ENCODE measurements at regions not wholly inside any gene's neighbourhood (a gene's known extent, or its start where the extent isn't known, plus 50 kb on each side); places are given as distances from the start of the nearest gene placed in this dataset.

GRCh38 chr1:101323535-101323934 lies 86.7 kb downstream of the S1PR1 start:
- Histone ChIP-seq H3K9me3 (no peaks in the 10 kb centered on the region), H3K4me3 (no peak overlapping the region), H3K27me3 (peaks cover 0 to 4% (median 0%) of the 10 kb centered on the region in 3 donors), H3K27ac (no peak overlapping the region), H3K36me3 (no peaks in the 10 kb centered on the region), H3K4me1 (no peaks in the 10 kb centered on the region)
- WGBS, 5 donors, result 56 to 95% (median 93%) methylated on average over 1 of the region's 1 CpG
- no peak for DNase-seq
- intact Hi-C loops (cut with DNase I; ENCODE audit: low total_unique reads), result no loop called here
- no peak for TF ChIP-seq POLR2A (IDR thresholded peaks at IDR 0.05)
- TF ChIP-seq EP300 (IDR thresholded peaks at IDR 0.05), result no peak
- no peak for TF ChIP-seq POLR2AphosphoS5 (IDR thresholded peaks at IDR 0.05)

GRCh38 chr1:101325144-101325543 lies 88.3 kb downstream of the S1PR1 start:
- Histone ChIP-seq H3K4me1 (no peaks in the 10 kb centered on the region), H3K27ac (no peak overlapping the region), H3K27me3 (peaks cover 0 to 4% (median 0%) of the 10 kb centered on the region in 3 donors), H3K4me3 (no peak overlapping the region), H3K36me3 (no peaks in the 10 kb centered on the region), H3K9me3 (no peaks in the 10 kb centered on the region)
- TF ChIP-seq EP300 (IDR thresholded peaks at IDR 0.05), result no peak
- no peak for TF ChIP-seq CTCF (IDR thresholded peaks at IDR 0.05)
- TF ChIP-seq POLR2A (IDR thresholded peaks at IDR 0.05), result no peak
- no peak for TF ChIP-seq POLR2AphosphoS5 (IDR thresholded peaks at IDR 0.05)
- intact Hi-C loops (cut with DNase I; ENCODE audit: low total_unique reads), result no loop called here
- no peak for DNase-seq
- WGBS, 5 donors, result 77 to 92% (median 90%) methylated on average over 1 of the region's 1 CpG

GRCh38 chr1:101330427-101331130 lies 93.8 kb downstream of the S1PR1 start:
- Histone ChIP-seq H3K4me1 (no peaks in the 10 kb centered on the region), H3K4me3 (no peak overlapping the region), H3K9me3 (no peaks in the 10 kb centered on the region), H3K27ac (no peak overlapping the region), H3K36me3 (no peaks in the 10 kb centered on the region), H3K27me3 (peaks cover 0 to 4% (median 0%) of the 10 kb centered on the region in 3 donors)
- no peak for TF ChIP-seq POLR2AphosphoS5 (IDR thresholded peaks at IDR 0.05)
- TF ChIP-seq CTCF (IDR thresholded peaks at IDR 0.05), result no peak
- no peak for TF ChIP-seq EP300 (IDR thresholded peaks at IDR 0.05)
- TF ChIP-seq POLR2A (IDR thresholded peaks at IDR 0.05), result no peak
- intact Hi-C loops (cut with DNase I; ENCODE audit: low total_unique reads), result no loop called here
- 74 to 80% (median 74%) methylated on average over 6 of the region's 6 CpGs for WGBS, 5 donors
- DNase-seq, result no peak

GRCh38 chr1:101331794-101332193 lies 95.0 kb downstream of the S1PR1 start:
- intact Hi-C loops (cut with DNase I; ENCODE audit: low total_unique reads), result no loop called here
- H3K4me3 ChIP-seq, result no peak overlapping the region
- H3K27me3 ChIP-seq, result no peaks in the 10 kb centered on the region
- H3K27ac ChIP-seq, result no peak overlapping the region
- no peaks in the 10 kb centered on the region for H3K4me1 ChIP-seq
- no peaks in the 10 kb centered on the region for H3K36me3 ChIP-seq
- DNase-seq, result no peak
- 65 to 84% (median 79%) methylated on average over 2 of the region's 2 CpGs for WGBS, 5 donors
- no peak for TF ChIP-seq POLR2AphosphoS5 (IDR thresholded peaks at IDR 0.05)
- TF ChIP-seq CTCF (IDR thresholded peaks at IDR 0.05), result no peak
- no peak for TF ChIP-seq POLR2A (IDR thresholded peaks at IDR 0.05)
- TF ChIP-seq EP300 (IDR thresholded peaks at IDR 0.05), result no peak
- H3K9me3 ChIP-seq, result no peaks in the 10 kb centered on the region

- TF ChIP-seq POLR2AphosphoS5 (IDR thresholded peaks at IDR 0.05), result no peak
- no peaks in the 10 kb centered on the region for H3K36me3 ChIP-seq
- H3K9me3 ChIP-seq, result no peaks in the 10 kb centered on the region
- H3K4me3 ChIP-seq, result no peak overlapping the region
- WGBS, 5 donors, result 27 to 59% (median 37%) methylated on average over 1 of the region's 1 CpG
- no peaks in the 10 kb centered on the region for H3K4me1 ChIP-seq
- no peak overlapping the region for H3K27ac ChIP-seq
- intact Hi-C loops (cut with DNase I; ENCODE audit: low total_unique reads), result no loop called here
- H3K27me3 ChIP-seq, result no peaks in the 10 kb centered on the region
- DNase-seq, result no peak
Measured at GRCh38 chr1:101332633-101333032, 95.8 kb downstream of the S1PR1 start.
